NCI-H128 (cell line): ENCODE measurements at regions not wholly inside any gene's neighbourhood (a gene's known extent, or its start where the extent isn't known, plus 50 kb on each side); places are given as distances from the start of the nearest gene placed in this dataset.
"Not testable (repeated sequence)": the region's sequence is repeated elsewhere in the genome, so short reads cannot be mapped to it uniquely, and the experiment has no call there.

Experiments used
- DNase-seq: peaks from one replicate; lab custom pipeline; 2025; ENCODE audit not compliant: unreplicated experiment; lab: John Stamatoyannopoulos, UW

- DNase-seq, result no peak
These were observed 100.8 kb downstream of the RRAGC start for GRCh38 chr1:38758820-38759219.

GRCh38 chr1:38746941-38747600 lies 112.5 kb downstream of the RRAGC start:
- DNase-seq, result no peak

GRCh38 chr1:38746402-38746935 lies 113.1 kb downstream of the RRAGC start:
- DNase-seq, result no peak

DNA sequence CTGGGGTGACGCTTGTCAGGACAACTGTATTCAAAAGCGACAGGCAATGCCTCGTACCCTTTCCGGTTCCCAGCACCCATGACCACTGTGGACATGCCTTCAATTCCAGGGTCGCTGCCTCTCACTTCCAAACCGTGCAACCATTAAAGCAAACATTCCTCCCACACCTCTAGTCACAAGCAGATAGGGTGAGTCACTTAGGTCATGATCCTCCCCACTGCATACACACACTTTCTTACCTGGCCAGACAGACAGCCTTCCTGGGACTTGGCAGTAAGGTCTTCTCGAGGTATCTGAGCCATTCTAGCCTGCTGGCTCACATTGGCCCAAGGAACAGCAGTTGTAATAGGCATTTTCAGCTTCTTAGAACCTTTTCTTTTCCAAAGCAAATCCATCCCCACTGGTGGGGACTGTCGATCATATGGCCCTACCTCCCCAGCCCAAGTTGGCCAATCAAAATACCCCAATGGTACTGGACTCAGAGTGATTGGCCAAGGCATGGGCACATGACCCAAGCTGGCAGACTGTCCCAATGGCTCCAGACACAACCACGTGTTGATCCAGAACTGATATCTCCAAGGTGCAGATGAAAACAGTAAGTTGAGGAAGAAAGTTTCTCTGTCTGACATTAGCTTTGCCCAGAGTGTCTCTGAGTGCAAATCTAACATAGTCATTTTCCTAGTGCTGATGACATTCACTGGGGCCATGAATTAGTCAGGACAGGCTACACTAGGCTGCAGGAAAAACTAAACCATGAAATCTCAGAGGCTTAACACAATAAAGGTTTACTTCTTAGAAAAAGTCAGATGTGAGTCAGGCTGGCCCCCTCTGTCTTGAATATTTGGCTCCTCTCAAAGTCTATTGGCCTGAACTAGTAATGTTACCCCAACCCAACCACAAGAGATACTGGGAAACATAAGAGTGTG lies 113.8 kb downstream of the RRAGC start:
- no peak for DNase-seq

DNA sequence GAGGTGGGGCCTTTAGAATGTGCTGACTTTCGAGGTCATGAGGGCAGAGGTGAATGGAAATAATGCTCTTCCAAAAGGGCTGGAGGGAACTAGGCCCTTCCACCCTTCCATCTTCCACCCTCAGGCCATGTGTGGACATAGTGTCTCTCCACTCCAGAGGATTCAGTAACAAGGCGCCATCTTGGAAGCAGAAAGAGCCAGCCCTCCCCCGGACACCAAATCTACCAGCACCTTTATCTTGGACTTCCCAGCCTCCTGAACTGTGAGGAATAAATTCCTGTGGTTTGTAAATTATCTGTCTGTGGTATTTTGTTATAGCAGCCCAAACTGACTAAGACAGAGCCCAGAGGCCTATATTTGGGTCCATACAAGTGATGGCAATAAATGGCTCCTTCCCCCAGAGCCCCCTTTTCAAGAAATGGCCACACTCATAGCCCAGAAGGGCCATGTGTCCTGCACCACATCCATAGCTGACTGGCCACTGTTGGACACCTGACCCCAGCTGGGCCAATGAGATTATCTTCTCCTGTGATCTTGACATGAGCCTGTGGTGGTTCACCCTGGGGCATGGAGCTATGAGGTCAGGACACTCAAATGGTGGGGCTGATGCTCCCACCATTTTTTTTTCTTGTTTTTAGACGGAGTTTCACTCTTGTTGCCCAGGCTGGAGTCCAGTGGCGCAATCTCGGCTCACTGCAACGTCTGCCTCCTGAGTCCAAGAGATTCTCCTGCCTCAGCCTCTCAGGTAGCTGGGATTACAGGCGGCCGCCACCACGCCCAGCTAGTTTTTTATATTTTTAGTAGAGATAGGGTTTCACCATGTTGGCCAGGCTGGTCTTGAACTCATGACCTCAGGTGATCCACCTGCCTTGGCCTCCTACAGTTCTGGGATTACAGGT lies 114.9 kb downstream of the RRAGC start:
- no peak for DNase-seq

DNA sequence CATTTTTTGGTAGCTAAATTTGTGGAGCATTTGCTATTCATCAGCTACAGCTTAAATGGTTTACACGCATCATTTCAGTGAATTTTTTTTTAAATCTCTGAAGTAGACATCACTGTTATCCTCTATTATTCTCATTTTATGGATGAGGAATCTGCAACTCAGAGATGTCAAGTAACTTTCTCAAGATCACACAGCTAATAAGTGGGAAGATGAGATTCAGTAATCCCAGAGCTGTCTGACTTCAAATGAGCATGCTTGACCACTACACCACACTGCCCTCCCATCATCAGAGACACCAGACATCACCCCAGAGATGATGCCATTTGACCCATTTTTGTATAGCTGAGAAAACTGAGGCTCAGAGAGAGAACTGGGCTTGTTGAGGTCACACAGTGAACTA lies 116.4 kb downstream of the RRAGC start:
- DNase-seq, result no peak

DNA sequence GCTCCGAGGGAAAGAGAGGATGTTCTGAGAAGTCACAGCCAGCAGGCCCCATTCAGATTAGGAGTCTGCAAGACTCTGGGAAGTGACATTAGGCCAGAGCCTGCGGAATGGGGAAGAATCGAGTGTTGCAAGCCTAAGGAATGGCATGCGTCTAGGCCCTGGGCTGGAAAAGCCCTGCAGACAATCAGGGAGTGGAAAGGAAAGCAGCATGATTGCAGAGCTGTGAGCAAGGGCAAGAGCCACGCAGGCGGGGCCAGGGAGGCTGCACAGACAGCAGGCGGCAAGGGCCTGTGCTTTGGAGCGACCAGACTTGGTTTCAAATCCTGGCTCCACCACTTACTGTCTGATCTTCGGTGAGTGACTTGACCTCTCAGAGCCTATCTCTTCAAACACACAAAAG lies 118.2 kb downstream of the RRAGC start:
- no peak for DNase-seq

GRCh38 chr1:38740487-38740886 lies 119.1 kb downstream of the RRAGC start:
- no peak for DNase-seq

GRCh38 chr1:38738207-38738606 lies 121.4 kb downstream of the RRAGC start:
- no peak for DNase-seq

DNA sequence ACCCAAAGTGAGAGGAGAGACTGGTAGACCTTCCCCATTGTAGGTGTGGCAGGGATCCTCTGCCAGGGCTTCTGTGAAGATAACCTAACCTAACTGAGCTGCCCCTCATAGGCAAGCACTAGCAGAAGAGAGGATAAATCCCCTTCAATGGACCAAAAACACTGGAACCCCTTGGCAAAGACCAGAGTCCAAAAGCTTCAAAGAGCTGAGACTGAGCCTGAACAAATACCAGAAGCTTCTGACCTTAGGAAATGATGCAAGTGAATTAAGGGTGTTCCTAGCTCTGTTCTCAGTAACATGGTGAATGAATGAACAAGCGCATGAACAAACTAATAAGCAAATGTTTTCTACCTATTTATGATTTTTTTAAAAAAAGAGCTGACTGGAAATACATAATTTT lies 123.2 kb downstream of the RRAGC start:
- no peak for DNase-seq

DNA sequence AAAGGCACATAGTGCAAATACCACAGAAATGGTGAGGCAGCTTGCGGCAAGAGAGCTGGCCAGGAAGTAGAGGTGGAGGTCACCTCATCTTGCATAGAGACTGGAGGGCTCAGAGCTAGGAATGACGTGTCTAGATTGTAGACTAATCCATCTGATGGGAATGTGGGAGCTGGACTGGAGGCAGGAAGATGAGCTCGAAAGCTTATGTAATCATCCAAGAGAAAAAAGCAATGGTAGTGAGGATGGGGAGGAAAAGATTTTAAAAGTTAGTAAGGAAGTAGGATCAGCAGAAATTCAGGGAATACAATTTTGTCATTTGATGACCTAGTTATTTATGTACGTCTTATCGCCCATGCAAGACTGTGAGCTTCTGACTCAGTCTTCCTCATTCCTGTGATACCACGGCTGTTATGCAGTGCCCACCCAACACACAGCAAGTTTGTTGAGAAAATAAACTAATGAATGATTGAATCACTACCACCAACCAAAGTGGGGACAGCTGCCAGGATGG lies 123.9 kb downstream of the RRAGC start:
- no peak for DNase-seq

GRCh38 chr1:38733761-38734160 lies 125.8 kb downstream of the RRAGC start:
- no peak for DNase-seq

DNA sequence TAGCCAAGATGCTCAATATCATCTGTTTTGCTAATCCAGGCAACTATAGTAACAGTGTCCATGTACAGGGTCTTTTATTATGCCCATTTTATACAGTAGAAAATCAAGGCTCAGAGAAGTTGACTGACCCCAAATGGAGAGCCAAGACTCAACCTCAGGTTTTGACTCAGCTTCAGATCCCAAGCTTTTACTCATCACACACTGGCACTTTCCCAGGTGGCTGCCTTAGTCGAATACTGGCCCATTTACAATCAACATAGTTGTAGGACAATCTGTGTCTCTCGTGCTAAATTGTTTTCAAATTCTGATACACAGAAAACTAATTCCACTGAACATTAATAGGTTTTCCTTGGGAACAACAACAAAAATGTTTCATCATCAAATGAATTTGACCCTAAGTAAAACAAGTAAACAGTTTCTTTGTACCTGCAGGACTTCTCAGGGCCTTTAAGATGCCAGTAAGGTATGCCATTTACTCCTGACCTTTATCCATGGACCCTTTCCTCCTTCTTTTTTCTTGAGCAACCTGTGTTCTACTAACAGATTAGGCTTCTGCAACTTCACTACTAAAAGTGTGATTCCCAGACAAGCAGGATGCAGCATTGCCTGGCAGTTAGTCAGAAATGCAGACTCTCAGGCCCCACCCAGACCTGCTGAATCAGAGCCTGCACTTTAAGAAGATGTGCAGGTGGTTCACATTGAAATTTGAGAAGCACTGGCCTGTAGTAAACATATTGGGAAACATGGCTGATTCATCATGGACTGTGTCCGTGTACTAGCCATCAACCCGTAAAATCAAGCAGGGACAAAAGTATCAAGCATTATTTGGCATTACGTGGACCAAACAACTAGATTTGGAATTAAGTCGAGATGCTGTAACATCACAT lies 128.8 kb downstream of the RRAGC start:
- no peak for DNase-seq

- no peak for DNase-seq
These were observed 131.0 kb downstream of the RRAGC start for GRCh38 chr1:38728585-38728908.

GRCh38 chr1:38727684-38728584 lies 131.6 kb downstream of the RRAGC start:
- DNase-seq, result no peak

GRCh38 chr1:38725321-38725961 lies 134.1 kb downstream of the RRAGC start:
- not testable (repeated sequence) for DNase-seq

DNA sequence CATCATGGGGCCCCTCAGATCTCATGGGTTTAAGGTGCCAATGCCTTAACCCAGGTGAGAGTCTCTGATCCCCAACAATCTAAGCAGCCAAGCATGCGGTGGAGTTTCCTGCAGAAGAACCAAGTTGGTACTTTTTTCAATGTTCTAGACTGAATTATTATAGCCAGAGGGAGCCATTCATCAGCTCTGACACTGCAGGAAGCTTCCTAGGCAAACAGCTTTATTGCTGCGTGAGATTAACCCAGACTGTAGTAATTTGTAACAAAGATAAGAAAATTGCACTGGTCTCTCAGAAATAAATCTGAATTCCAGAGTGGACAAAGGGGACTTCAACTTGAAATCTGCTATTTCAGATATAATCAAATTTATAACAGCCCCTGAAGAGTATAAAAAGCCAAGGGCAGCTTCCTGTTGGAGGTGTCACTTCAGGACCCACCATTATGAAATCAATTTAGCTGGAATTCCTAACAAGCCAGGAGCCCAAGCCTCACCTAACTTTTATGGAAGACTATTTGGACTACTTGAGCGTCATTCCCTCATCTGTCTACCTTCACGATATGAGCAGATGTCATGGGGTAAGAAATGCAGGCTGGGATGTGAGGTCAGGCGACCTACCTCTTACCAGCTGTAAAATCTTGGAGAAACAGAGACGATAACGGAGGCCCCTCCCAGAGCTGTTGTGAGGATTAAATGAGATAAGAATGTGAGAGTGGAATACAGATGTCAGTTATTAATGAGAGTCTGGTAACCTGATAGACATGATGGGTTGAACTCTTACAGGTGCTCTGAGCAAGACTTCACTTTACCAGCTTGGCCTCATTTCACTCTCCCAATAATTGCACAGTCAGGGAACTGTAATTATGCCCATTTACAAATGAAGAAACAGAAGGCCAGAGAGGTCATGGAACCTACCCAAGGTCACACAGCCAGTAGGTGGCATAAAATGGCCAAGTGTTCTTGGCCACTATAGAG lies 135.1 kb downstream of the RRAGC start:
- no peak for DNase-seq
